Astrocyte of the hippocampus (primary cell): ENCODE measurements at regions not wholly inside any gene's neighbourhood (a gene's known extent, or its start where the extent isn't known, plus 50 kb on each side); places are given as distances from the start of the nearest gene placed in this dataset.
"Not testable (repeated sequence)": the region's sequence is repeated elsewhere in the genome, so short reads cannot be mapped to it uniquely, and the experiment has no call there.

Experiments used
- DNase-seq: peaks from one replicate; pipeline ENCODE4 v3.0.0; 2011; ENCODE audit warnings: low read depth, low spot score

GRCh38 chr2:139721411-139721995 lies 941.3 kb upstream of the NXPH2 start:
- no peak for DNase-seq

GRCh38 chr2:139720056-139720455 lies 939.9 kb upstream of the NXPH2 start:
- no peak for DNase-seq

DNA sequence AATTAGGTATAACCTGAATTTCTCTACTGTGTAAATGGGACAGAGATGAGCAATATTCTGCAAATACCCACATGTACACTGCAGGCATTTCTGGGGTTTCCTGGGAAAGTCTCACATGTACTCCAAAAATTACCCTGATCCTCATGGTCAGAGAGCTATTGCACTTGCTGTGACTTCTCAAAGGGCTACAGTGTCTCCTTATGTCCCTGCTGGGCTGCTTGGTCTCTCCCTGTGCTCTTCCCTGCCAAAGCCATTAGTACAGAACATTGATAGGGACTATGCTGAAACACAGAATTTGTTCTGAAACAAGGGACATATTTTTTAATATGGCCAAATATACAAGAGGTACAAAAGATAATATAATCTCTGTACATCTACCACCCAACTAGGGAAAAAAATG lies 924.4 kb upstream of the NXPH2 start:
- DNase-seq, result no peak

DNA sequence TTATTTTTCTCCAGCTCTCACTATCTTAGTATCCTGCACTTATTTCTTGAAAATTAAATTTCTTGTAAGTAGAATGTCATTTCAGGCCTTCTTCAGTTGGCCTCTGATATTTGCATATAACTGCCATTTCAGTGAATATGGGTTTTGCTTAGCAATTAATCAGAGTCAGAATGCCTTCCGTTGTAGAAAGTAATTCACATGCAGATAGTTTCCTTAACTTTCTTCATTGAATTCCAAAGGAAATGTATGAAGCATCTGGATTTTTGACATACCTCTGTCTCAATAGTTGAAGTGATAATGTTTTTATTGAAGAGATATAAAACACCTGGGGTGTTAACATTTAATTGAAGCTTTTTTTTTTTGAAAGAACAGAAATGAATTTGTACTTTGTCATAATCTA lies 914.1 kb upstream of the NXPH2 start:
- no peak for DNase-seq

DNA sequence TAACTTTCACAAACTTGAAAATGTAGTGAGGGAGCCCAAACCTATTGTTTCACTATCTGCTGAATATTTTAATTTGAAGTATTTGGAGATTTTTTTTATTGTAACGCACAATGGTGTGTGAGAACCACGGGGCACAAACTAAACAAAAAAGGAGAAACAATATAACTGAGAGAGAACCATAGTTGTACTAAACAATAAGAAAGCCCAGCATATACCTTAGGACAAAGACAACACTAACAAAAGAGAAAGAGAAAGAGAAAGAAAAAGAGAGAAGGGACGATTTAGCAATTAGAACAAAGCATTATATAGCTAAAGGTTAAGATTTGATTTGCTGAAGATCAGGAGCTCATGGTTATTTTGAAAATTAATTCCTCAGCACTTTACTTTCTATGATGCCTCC lies 906.0 kb upstream of the NXPH2 start:
- DNase-seq, result no peak

- no peak for DNase-seq
These were observed 905.1 kb upstream of the NXPH2 start for GRCh38 chr2:139685090-139685983.

DNA sequence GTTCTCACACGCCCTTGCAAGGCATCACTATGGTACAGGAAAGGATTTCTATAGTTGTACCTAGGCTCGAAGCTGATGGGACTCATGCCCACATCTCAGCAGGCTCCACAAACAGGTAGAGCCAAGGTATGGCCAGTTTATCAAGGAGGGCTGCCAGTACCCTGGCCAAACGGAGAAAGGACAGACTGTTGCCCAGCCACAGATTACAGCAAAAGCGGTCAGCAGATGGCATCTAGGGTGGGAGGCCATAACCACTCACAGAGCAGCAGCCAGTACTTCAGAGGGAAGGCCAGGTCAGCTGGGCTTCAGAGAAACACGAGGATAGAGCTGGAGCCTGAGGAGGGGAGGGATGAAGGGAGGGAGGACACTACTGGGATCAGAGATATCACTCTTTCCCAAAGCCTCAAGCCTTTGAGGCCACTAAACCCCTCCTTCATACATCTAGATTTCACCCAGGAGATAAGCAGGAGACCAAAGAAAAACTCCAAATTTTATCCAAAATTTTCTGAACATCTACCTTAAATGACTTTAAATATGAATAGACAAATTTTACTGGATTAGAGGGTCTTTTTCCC lies 904.2 kb upstream of the NXPH2 start:
- no peak for DNase-seq

DNA sequence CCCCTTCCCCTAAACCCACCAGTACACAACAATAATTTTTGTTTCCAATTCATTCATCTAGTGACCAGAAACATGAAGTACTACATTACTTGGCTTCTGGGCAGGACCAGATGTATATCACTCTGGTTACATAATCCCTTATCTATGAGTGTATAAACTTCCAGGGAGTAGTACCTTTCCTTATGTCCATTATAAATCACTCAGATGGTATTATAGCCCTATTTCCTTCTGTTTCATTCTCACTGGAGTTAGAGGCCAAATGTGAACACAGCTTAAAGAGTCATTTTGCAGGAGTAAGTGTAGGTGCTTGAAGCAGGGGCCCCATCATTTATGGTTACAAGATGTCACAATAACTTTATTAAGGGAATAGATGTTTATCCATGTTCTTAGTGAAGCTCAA lies 894.4 kb upstream of the NXPH2 start:
- DNase-seq, result no peak

- not testable (repeated sequence) for DNase-seq
These were observed 893.3 kb upstream of the NXPH2 start for GRCh38 chr2:139673447-139673846.

- DNase-seq, result no peak
These were observed 889.5 kb upstream of the NXPH2 start for GRCh38 chr2:139669675-139670074.

DNA sequence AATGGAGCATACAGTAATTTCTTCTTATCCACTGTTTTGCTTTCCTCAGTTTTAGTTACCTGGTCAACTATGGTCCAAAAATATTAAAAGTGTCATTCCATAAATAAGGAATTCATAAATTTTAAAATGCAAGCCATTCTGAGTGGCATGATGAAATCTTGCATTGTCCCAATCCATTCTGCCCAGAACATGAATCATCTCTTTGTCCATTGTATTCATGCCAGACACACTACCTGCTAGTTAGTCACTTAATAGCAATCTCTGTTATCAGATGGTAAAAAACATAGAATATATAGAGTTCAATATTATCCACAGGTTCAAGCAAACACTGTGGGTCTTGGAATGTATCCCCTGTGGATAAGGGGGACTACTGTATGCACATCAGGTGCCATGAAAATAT lies 872.2 kb upstream of the NXPH2 start:
- DNase-seq, result no peak

DNA sequence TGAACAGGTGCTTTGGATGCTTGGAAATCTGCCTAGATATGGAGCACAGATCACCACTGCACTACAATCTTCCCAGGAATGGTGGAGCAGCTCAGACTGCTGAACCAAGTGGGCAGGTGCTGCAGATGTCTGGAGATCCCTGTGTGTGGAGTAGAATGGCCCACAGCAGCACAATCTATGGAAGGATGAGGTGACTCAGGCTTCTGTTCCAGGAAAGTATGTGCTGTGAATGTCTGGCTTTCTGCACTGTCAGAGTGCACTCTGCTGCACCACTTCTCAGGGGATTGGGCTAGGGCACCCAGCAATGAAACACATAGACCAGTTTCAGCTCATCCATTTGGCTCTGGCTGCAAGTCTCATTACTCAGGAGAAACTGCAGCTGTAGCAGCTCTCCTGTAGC lies 865.4 kb upstream of the NXPH2 start:
- DNase-seq, result no peak

GRCh38 chr2:139643139-139643538 lies 862.9 kb upstream of the NXPH2 start:
- DNase-seq, result no peak

- no peak for DNase-seq
These were observed 851.8 kb upstream of the NXPH2 start for GRCh38 chr2:139631966-139632365.

DNA sequence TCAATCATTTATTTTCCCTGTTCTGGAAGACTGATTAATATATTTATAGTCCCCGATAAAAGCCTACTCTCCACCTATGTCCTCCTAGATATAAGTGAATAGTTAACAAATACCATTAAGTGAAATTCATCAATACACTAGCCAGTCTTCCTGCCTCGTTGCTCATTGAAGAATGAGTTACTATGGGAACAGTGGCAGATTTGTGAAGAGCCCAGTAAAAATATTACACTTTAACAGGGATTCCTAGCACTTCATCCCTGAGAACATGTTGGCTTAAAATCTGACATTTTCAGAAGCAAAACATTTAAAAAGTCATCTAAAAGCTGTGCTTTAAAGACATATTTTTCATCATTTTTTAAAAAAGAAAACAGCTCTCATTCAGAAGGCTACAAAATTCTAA lies 848.7 kb upstream of the NXPH2 start:
- DNase-seq, result no peak

DNA sequence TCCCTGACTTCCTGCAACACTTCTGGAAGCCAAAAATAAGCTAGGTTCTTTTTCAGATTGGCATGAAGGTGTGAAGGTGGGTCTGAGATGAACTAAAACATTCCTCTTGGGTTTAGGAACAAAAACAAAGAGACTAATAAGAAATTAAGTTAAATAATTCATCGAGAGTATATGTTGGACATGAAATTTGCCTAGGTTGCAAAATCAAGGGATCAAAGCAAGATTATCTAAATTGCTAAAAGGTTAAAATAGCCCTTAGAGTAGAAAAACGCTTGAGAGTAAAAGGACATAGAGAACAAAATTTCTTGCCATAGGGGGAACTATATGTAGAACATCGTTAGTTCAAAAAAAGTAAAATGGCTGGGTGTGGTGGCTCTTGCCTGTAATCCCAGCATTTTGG lies 845.9 kb upstream of the NXPH2 start:
- no peak for DNase-seq

- peak; percentile 28 for DNase-seq
These were observed 842.5 kb upstream of the NXPH2 start for GRCh38 chr2:139622691-139623090.

GRCh38 chr2:139617747-139618146 lies 837.6 kb upstream of the NXPH2 start:
- no peak for DNase-seq

DNA sequence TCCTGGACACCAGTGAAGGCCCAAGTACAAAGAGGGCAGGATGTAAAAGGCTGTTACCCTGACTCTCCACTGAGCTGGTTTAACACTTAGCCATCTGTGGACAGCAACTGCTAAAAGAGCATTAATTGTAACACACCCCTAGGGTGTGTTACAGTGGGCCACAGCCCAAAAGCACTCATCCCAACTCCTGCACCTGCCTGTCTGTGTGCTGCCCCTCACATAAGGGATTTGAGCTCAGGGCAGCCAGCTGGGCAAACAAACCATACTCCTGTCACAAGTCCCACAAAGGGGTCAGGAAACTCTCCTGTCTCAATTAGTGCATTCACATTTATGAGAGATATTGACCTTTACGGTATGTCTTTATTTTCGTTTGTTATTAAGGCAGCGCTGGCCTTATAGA lies 833.1 kb upstream of the NXPH2 start:
- no peak for DNase-seq

DNA sequence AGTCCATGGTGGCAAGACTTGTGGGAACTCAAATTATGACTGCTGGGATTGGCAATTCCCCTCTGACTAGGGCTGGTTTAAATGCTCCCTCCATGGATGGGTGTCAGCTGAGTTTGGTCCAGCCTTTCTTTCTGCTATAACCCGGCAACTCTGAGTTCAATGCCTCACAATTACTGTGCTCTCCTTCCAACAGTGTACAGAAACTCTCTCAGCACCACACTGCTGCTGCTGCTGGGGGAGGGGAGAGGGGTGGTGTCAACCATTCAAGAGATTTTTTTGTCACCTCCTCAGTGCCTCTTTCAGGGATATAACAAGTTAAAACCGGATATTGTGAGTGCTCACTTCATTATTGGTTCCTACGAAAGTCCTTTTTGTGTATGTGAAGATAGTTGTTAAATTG lies 830.3 kb upstream of the NXPH2 start:
- DNase-seq, result no peak

DNA sequence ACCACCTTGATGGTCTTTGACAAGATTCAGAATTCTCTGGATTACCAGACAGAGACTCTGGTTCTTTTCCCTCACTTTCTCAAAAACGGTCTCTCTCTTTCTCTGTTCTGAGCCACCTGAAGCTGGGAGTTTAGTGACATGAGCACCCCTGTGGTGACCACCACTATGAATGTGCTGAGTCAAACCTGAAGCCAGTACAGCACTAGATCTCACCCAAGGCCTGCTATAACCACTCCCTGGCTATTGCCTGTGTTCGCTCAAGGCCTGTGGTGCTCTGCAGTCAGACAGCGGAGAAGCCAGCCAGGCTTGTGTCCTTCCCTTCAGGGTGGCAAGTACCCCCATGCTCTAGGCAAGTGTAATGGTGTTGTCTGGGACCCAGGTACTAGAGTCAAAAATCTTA lies 828.9 kb upstream of the NXPH2 start:
- no peak for DNase-seq

DNA sequence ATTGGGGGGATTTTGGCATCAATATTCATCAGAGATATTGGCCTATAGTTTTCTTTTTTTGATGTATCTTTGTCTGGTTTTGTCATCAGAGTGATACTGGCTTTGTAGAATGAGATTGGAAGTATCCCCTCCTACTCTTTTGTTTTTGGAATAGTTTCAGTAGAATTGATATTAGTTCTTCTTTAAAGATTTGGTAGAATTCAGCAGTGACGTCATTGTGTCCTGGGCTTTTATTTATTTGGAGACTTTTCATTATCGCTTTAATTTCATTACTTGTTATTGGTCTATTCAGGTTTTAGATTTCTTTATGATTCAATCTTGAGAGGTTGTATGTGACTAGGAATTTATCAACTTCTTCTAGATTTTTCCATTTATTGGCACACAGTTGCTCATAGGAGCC lies 825.5 kb upstream of the NXPH2 start:
- no peak for DNase-seq

- no peak for DNase-seq
These were observed 820.0 kb upstream of the NXPH2 start for GRCh38 chr2:139600166-139600565.
